ENCODE measurements at regions not wholly inside any gene's neighbourhood (a gene's known extent, or its start where the extent isn't known, plus 50 kb on each side); places are given as distances from the start of the nearest gene placed in this dataset.

DNA sequence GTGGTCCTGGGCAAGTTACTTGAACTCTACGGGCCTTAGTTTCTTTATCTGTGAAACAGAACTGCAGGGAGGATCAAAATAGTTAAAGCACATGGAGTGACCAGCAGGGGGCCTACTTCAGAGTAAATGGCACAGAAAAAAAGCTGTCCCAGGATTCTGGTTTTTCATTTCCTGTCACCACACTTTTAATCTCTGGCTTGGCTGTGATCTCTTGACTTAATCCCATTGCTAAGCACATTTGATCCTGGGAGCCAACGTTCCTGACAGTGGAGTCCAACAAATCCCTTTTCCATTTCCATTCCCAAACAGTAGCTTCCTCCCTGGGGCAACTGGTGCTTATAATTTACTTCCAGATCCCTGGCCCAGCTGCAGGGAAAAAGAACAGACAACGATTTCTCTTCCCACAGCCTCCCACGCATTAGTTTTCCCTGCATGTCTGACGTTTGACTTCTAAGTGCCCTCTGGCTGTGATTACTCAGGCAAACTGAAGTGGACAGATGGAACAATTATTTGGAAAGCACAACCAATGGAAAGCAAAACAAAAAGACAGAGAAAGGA is 136.5 kb upstream of the STK32A start:
- Histone ChIP-seq H3K9me1 (replicated peaks; ENCODE audit: control insufficient read depth, extremely low read depth, insufficient read depth, low read length) (no peaks in the 10 kb centered on the region), H4K20me1 (replicated peaks; ENCODE audit: control insufficient read depth, extremely low read depth, insufficient read depth, low read length) (no peaks in the 10 kb centered on the region), H2AFZ (ENCODE audit: low read depth, low read length) (no peak overlapping the region), H3K9me3 (replicated peaks; ENCODE audit: control insufficient read depth, insufficient read depth, low read length) (no peaks in the 10 kb centered on the region), H3K36me3 (ENCODE audit: control insufficient read depth in 2 of 2, extremely low read depth in 1 of 2, insufficient read depth in 2 of 2, low read length in 2 of 2) (no peaks in the 10 kb centered on the region), H3K4me1 (ENCODE audit: control insufficient read depth, extremely low read depth, insufficient read depth, low read length) (no peaks in the 10 kb centered on the region), H3K27me3 (ENCODE audit: control insufficient read depth in 2 of 2, insufficient read depth in 2 of 2, low read length in 2 of 2) (no peaks in the 10 kb centered on the region), H3K4me3 (replicated peaks in 1 of 3; ENCODE audit: insufficient read depth in 1 of 3, low read depth in 1 of 3, low read length in 3 of 3) (no peak overlapping the region), H3K79me2 (ENCODE audit: control insufficient read depth, insufficient read depth, low read length) (no peaks in the 10 kb centered on the region), H3K4me2 (ENCODE audit: insufficient read depth, low read length) (no peak overlapping the region), H3K27ac (ENCODE audit: insufficient read depth, low read depth, low read length) (no peak overlapping the region), H3K9ac (replicated peaks; ENCODE audit: extremely low read depth, insufficient read depth, low read length) (no peak overlapping the region)
- TF ChIP-seq POLR2A (IDR thresholded peaks at IDR 0.05; ENCODE audit: low read depth, low read length) (no peak), EZH2 (IDR thresholded peaks at IDR 0.05; ENCODE audit: borderline replicate concordance, low read depth, low read length, severe bottlenecking) (no peak), MYC (IDR thresholded peaks at IDR 0.05; ENCODE audit: low read depth, low read length) (no peak), GATA2 (IDR thresholded peaks at IDR 0.05; ENCODE audit: insufficient read depth, insufficient read length, low read depth, low read length) (no peak)
- TF ChIP-seq, protein P1, sequence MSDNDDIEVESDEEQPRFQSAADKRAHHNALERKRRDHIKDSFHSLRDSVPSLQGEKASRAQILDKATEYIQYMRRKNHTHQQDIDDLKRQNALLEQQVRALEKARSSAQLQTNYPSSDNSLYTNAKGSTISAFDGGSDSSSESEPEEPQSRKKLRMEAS (IDR thresholded peaks at IDR 0.05; ENCODE audit: insufficient read depth, insufficient read length), result no peak
- TF ChIP-seq, protein P2, sequence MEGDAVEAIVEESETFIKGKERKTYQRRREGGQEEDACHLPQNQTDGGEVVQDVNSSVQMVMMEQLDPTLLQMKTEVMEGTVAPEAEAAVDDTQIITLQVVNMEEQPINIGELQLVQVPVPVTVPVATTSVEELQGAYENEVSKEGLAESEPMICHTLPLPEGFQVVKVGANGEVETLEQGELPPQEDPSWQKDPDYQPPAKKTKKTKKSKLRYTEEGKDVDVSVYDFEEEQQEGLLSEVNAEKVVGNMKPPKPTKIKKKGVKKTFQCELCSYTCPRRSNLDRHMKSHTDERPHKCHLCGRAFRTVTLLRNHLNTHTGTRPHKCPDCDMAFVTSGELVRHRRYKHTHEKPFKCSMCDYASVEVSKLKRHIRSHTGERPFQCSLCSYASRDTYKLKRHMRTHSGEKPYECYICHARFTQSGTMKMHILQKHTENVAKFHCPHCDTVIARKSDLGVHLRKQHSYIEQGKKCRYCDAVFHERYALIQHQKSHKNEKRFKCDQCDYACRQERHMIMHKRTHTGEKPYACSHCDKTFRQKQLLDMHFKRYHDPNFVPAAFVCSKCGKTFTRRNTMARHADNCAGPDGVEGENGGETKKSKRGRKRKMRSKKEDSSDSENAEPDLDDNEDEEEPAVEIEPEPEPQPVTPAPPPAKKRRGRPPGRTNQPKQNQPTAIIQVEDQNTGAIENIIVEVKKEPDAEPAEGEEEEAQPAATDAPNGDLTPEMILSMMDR (IDR thresholded peaks at IDR 0.05; ENCODE audit: extremely low read depth in 1 of 2, insufficient read depth in 1 of 2, low read depth in 1 of 2, low read length in 2 of 2), result peak; percentile 51 to 54
- FAIRE-seq (peak; percentile 43), DNase-seq (ENCODE audit: low read depth, low spot score) (peak; percentile 23)
- CTCF ChIA-PET, result interaction anchor here (0.6 to 6.4 kb wide), 29 partner anchors 8 to 480 kb away, joined by 3 to 100 read pairs (median 3); no protein-coding TSS in a partner anchor
- BruUV-seq (replicated peaks), result no TSS peak
- POLR2A ChIA-PET, result no interaction called here
- intact Hi-C loops (cut with micrococcal nuclease) (loop anchor here (1.0 kb wide), 3 partner anchors 90 to 480 kb away; no protein-coding TSS in a partner anchor), dilution Hi-C loops (cut with MboI; ENCODE audit: extremely low pct_ligation_motif_present, low sequenced_read_pairs) (no loop called here)

Data from endothelial cell of umbilical vein (primary cell).